Mammary epithelial cell (primary cell): ENCODE measurements at regions not wholly inside any gene's neighbourhood (a gene's known extent, or its start where the extent isn't known, plus 50 kb on each side); places are given as distances from the start of the nearest gene placed in this dataset.

ENCODE experiments used
- EZH2 ChIP-seq: IDR thresholded peaks from 2 replicates; pipeline ENCODE4 v1.6.1; 2012; ENCODE audit warnings: low read length, inconsistent platforms, borderline replicate concordance
- TF ChIP-seq, protein P1 (sequence below), 2 donors: IDR thresholded peaks in 1 of 2; conservative IDR thresholded peaks in 1 of 2; 2 replicates each; pipeline ENCODE4 v1.5.1; 2011 to 2012; ENCODE audit warnings: inconsistent platforms in 2 of 2, low read length in 2 of 2, mild to moderate bottlenecking in 2 of 2, control low read depth in 1 of 2, low read depth in 1 of 2; ENCODE audit not compliant: insufficient read depth in 1 of 2; ENCODE audit errors: extremely low read depth in 1 of 2

DNA sequence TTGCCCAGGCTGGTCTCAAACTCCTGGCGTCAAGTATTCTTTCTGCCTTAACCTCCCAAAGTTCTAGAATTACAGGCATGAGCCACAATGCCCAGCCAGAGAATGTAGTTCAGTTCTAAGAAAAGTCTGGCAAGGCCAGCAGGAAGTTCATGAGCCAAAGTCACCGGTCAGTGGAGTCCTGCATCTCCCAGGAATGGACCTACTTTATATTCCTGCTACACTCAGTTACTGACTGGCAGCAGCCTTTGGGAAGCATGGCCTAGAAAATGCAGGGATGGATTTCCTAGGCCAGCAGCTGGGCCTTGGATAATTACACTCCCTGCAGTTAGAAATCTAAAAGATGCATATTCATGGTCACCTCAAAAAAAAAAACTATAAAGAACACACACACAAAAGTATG is 135.7 kb downstream of the CAAP1 start:
- TF ChIP-seq, protein P1, sequence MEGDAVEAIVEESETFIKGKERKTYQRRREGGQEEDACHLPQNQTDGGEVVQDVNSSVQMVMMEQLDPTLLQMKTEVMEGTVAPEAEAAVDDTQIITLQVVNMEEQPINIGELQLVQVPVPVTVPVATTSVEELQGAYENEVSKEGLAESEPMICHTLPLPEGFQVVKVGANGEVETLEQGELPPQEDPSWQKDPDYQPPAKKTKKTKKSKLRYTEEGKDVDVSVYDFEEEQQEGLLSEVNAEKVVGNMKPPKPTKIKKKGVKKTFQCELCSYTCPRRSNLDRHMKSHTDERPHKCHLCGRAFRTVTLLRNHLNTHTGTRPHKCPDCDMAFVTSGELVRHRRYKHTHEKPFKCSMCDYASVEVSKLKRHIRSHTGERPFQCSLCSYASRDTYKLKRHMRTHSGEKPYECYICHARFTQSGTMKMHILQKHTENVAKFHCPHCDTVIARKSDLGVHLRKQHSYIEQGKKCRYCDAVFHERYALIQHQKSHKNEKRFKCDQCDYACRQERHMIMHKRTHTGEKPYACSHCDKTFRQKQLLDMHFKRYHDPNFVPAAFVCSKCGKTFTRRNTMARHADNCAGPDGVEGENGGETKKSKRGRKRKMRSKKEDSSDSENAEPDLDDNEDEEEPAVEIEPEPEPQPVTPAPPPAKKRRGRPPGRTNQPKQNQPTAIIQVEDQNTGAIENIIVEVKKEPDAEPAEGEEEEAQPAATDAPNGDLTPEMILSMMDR (conservative IDR thresholded peaks at IDR 0.05 in 1 of 2, IDR thresholded peaks at IDR 0.05 in 1 of 2; ENCODE audit: extremely low read depth in 1 of 2, insufficient read depth in 1 of 2, low read depth in 1 of 2, low read length in 2 of 2), result no peak
- no peak for TF ChIP-seq EZH2
